HUES6 (cell line): ENCODE measurements at regions not wholly inside any gene's neighbourhood (a gene's known extent, or its start where the extent isn't known, plus 50 kb on each side); places are given as distances from the start of the nearest gene placed in this dataset.
A peak's percentile ranks its signal among the peaks of the same experiment; 100 is the strongest.
"Not testable (repeated sequence)": the region's sequence is repeated elsewhere in the genome, so short reads cannot be mapped to it uniquely, and the experiment has no call there.

Experiments used
- H3K27ac ChIP-seq: 2 replicates; pipeline ENCODE4 v1.7.0; 2013; ENCODE audit warnings: low read depth, mild to moderate bottlenecking, low read length, inconsistent platforms
- H3K27me3 ChIP-seq: 2 replicates; pipeline ENCODE4 v1.6.1; 2013; ENCODE audit warnings: low read length; ENCODE audit not compliant: control insufficient read depth, insufficient read depth
- H3K36me3 ChIP-seq: 2 replicates; pipeline ENCODE4 v1.6.1; 2013; ENCODE audit warnings: low read length; ENCODE audit not compliant: control insufficient read depth, insufficient read depth
- H3K4me1 ChIP-seq: 2 replicates; pipeline ENCODE4 v1.6.1; 2013; ENCODE audit warnings: low read length; ENCODE audit not compliant: control insufficient read depth, insufficient read depth
- H3K4me3 ChIP-seq: 2 replicates; pipeline ENCODE4 v1.5.1; 2013; ENCODE audit warnings: low read depth, low read length
- H3K9ac ChIP-seq: one replicate; pipeline ENCODE4 v1.6.1; 2013; ENCODE audit warnings: mild to moderate bottlenecking, low read length
- H3K9me3 ChIP-seq: 2 replicates; pipeline ENCODE4 v1.6.1; 2013; ENCODE audit warnings: low read depth, low read length; ENCODE audit not compliant: control insufficient read depth, insufficient read depth

DNA sequence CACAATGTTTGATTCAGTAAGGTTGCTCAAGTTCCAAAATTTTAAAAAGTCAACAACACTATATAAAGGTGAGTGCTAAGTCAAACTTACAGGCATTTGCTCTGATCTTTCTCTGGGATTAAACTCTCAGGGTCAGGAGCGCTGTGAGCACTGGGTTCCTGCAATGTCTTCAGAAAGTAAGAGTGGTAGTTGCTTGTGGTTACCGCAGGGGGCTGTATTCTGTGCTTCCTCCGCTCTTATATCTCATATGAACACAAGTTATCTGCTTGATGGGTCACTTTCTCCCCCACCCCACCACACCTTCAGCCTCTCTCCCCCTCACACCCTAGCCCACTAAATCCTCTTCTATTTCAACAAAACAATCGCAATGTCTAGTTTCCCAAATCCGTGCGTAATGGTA lies 116.4 kb upstream of the IGSF1 start:
- Histone ChIP-seq H3K9ac (no peak overlapping the region), H3K9me3 (no peaks in the 10 kb centered on the region), H3K4me1 (peaks cover 18% of the 10 kb centered on the region), H3K36me3 (no peaks in the 10 kb centered on the region), H3K27ac (no peak overlapping the region), H3K4me3 (no peak overlapping the region), H3K27me3 (peaks cover 3% of the 10 kb centered on the region; the same call in 1 of the 2 replicates)

DNA sequence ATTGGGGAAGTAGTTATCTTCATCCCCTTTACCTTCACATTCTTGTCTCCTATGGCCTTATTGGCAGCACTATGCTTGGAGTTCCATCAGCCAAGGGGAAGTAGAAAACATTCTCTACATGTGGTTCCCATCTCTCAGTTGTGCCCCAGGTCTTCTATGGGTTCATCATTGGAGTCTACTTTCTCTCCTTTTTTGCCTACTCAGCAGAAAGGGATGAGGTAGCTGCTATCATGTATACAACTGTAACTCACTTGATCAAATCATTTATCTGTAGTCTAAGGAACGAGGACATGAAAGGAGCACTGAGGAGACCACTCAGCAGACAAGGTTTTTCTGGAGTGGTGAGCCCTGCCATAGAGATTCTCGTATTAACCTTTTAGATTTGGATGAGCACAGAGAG lies 119.0 kb upstream of the OR13H1 start:
- Histone ChIP-seq H3K9ac (no peak overlapping the region), H3K9me3 (peaks cover 2% of the 10 kb centered on the region; the same call in 1 of the 2 replicates), H3K4me1 (no peaks in the 10 kb centered on the region; the same call in 1 of the 2 replicates), H3K36me3 (no peaks in the 10 kb centered on the region), H3K27ac (no peak overlapping the region), H3K4me3 (no peak overlapping the region), H3K27me3 (no peaks in the 10 kb centered on the region; the same call in 1 of the 2 replicates)

DNA sequence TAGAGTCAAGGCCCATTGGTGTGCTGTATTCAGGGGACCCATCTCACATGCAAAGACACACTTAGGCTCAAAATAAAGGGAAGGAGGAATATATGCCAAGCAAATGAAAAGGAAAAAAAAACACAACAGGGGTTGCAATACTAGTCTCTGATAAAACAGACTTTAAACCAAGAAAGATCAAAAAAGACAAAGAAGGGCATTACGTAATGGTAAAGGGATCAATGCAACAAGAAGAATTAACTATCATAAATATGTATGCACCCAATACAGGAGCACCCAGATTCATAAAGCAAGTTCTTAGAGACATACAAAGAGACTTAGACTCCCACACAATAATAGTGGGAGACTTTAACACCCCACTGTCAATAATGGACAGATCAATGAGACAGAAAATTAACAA lies 113.4 kb upstream of the OR13H1 start:
- H3K9ac ChIP-seq, H3K9me3 ChIP-seq, H3K4me3 ChIP-seq, H3K36me3 ChIP-seq, H3K27me3 ChIP-seq, H3K27ac ChIP-seq, H3K4me1 ChIP-seq: not testable (repeated sequence)

DNA sequence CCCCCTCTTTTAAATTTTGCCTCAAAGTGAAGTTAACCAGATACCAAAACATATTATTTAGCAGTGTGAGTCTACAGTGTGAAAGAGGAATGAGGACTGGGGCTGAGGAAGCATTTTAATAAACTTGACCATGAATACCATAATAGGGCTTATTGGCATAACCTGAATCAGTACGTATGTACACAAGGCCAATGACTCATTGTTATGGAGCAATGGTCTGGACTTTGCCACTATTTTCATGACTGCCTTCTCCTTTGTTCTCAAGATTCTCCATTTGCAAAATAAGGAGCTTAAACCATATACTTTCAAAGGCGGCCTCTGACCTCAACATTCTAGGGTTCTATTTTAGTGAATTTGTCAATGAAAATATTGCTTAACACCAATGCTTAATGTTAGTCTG lies 102.8 kb upstream of the OR13H1 start:
- H3K27me3 ChIP-seq, result peaks cover 3% of the 10 kb centered on the region; the same call in 1 of the 2 replicates
- peaks cover 11% of the 10 kb centered on the region for H3K4me1 ChIP-seq
- no peaks in the 10 kb centered on the region for H3K36me3 ChIP-seq
- H3K9me3 ChIP-seq, result no peaks in the 10 kb centered on the region
- no peak overlapping the region for H3K4me3 ChIP-seq
- no peak overlapping the region for H3K9ac ChIP-seq
- H3K27ac ChIP-seq, result no peak overlapping the region

DNA sequence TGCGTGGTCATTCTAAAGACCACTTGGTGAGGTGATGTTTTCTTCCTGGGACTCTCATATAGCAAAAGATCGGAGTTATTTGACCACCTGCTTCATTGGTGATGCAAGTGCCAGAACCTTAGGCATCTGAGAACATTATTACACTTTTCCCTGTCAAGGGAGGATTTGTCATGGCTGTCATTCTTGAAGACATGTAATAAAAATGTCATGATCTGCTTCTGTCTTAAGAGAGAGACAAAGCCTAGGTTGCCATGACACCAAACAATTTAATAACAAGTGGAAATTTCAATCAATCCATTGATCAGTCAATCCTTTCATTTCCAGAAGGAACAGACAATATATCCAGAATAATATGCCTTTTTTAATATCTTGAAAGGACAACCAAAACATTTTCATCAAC lies 97.9 kb upstream of the OR13H1 start:
- Histone ChIP-seq H3K4me1 (peaks cover 10% of the 10 kb centered on the region), H3K27me3 (peaks cover 3% of the 10 kb centered on the region; the same call in 1 of the 2 replicates), H3K4me3 (no peak overlapping the region), H3K27ac (no peak overlapping the region), H3K9me3 (no peaks in the 10 kb centered on the region), H3K36me3 (no peaks in the 10 kb centered on the region), H3K9ac (no peak overlapping the region)

DNA sequence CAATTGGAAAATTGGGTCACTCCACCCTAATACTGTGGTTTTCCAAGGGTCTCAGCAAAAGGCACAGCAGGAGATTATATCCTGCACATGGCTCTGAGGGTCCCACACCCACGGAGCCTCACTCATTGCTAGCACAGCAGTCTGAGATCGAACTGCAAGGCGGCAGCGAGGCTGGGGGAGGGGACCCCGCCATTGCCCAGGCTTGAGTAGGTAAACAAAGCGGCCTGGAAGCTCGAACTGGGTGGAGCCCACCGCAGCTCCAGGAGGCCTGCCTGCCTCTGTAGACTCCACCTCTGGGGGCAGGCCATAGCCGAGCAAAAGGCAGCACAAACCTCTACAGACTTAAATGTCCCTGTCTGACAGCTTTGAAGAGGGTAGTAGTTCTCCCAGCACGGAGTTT lies 82.0 kb upstream of the OR13H1 start:
- not testable (repeated sequence) for H3K27ac ChIP-seq, H3K9ac ChIP-seq
- H3K9me3 ChIP-seq, result peaks cover 16% of the 10 kb centered on the region

DNA sequence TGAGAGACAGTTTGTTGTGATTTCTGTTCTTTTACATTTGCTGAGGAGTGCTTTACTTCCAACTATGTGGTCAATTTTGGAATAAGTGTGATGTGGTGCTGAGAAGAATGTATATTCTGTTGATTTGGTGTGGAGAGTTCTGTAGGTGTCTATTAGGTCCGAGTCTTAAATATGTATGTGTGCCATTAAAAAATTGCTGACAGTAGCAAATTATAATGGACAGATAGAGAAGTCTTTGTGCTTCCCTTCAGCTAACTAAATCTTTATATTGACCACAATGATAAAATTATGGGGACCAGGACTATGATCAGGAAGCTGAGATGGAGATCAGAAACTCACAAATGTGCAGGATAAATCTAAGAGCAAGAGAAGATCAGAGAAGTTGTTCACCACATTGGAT lies 70.1 kb upstream of the OR13H1 start:
- peaks cover 25% of the 10 kb centered on the region for H3K9me3 ChIP-seq
- H3K36me3 ChIP-seq, H3K4me3 ChIP-seq, H3K9ac ChIP-seq, H3K27me3 ChIP-seq, H3K27ac ChIP-seq: not testable (repeated sequence)
- H3K4me1 ChIP-seq, result peaks cover 17% of the 10 kb centered on the region; the same call in 1 of the 2 replicates

More for the DNA sequence above, 82.0 kb upstream of the OR13H1 start:
- H3K4me3 ChIP-seq, H3K27me3 ChIP-seq, H3K36me3 ChIP-seq, H3K4me1 ChIP-seq: not testable (repeated sequence)

DNA sequence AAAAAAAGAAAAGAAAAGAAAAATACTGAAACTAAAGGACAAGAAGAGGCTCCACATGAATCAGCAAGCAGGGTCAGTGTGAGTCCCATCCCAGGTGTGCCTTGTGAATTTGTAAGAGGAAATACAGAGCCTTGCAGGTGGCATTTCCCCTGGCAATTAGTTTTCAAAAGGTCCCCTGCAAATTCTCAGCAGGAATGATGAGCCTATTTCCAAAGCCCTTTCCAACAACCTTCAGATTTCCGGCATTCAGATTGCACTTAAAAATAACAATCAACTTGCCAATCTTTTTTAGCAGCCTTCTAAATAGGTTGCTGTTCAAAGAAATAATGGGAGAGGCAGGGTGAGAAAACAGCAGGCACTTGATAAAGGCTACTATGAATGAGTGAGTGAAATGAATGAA lies 66.4 kb upstream of the OR13H1 start:
- peak overlapping the region; percentile 56 for H3K27ac ChIP-seq
- H3K4me3 ChIP-seq, result no peak overlapping the region
- peaks cover 19% of the 10 kb centered on the region for H3K36me3 ChIP-seq
- H3K9me3 ChIP-seq, result peaks cover 51% of the 10 kb centered on the region
- H3K9ac ChIP-seq, result no peak overlapping the region
- H3K4me1 ChIP-seq, result peaks cover 17% of the 10 kb centered on the region; the same call in 1 of the 2 replicates
- H3K27me3 ChIP-seq, result peaks cover 2% of the 10 kb centered on the region; the same call in 1 of the 2 replicates
